SK-N-SH treated with all-trans-retinoic acid at 6 μM for 48 hours (cell line): ENCODE measurements at regions not wholly inside any gene's neighbourhood (a gene's known extent, or its start where the extent isn't known, plus 50 kb on each side); places are given as distances from the start of the nearest gene placed in this dataset.

Source experiments
- CSRNP3 ChIP-seq: fragments of 250-450 bp; sonication (Bioruptor Pico); IDR thresholded peaks from 2 replicates; pipeline ENCODE4 v1.5.1; 2021; ENCODE audit warnings: mild to moderate bottlenecking, moderate library complexity
- OSR1 ChIP-seq: fragments of 250-450 bp; sonication (Bioruptor Pico); IDR thresholded peaks from 2 replicates; pipeline ENCODE4 v1.8.0; 2022; ENCODE audit warnings: moderate library complexity, mild to moderate bottlenecking, inconsistent platforms
- TOX ChIP-seq: fragments of 250-450 bp; sonication (Bioruptor Pico); IDR thresholded peaks from 2 replicates; pipeline ENCODE4 v1.8.0; 2021; ENCODE audit warnings: mild to moderate bottlenecking, moderate library complexity, borderline replicate concordance
- ZFP30 ChIP-seq: fragments of 450-650 bp; formaldehyde crosslinking; IDR thresholded peaks from 2 replicates; pipeline ENCODE4 v1.5.0; 2022; ENCODE audit warnings: mild to moderate bottlenecking, moderate library complexity
- ZNF8 ChIP-seq: fragments of 450-650 bp; formaldehyde crosslinking; IDR thresholded peaks from 2 replicates; pipeline ENCODE4 v1.5.0; 2020; ENCODE audit warnings: mild to moderate bottlenecking, moderate library complexity
- TF ChIP-seq, protein P1 (sequence below): fragments of 250-450 bp; sonication (Bioruptor Pico); IDR thresholded peaks from 2 replicates; pipeline ENCODE4 v1.5.1; 2020; ENCODE audit warnings: low read depth, mild to moderate bottlenecking, moderate library complexity
- TF ChIP-seq, protein P2 (sequence below): fragments of 250-450 bp; sonication (Bioruptor Pico); IDR thresholded peaks from 2 replicates; pipeline ENCODE4 v1.8.0; 2020; ENCODE audit warnings: mild to moderate bottlenecking, moderate library complexity, borderline replicate concordance

DNA sequence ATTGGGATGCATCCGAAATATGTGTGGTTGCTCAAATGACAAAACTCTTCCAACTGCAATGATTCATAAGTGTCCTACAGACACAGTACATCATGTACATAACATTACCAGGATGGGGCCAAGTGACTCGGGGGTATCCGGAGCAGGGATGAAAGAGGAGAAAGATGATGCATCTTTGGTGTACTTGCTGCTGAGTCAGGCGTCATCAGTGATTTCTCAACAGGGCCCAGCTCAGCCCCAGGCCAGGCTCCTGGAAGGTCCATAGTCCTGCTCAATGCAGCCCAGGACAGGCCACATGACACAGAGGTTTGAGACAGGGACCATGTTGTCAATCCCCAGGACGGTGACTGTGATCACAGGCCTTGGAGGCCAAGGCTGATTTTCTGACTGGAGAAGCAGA, 59.3 kb downstream of the GGTLC2 start:
- TF ChIP-seq ZFP30 (CRISPR knock-in tag) (no peak), OSR1 (no peak), CSRNP3 (CRISPR knock-in tag) (no peak), ZNF8 (CRISPR knock-in tag) (no peak), TOX (CRISPR knock-in tag) (no peak)
- TF ChIP-seq, protein P1, sequence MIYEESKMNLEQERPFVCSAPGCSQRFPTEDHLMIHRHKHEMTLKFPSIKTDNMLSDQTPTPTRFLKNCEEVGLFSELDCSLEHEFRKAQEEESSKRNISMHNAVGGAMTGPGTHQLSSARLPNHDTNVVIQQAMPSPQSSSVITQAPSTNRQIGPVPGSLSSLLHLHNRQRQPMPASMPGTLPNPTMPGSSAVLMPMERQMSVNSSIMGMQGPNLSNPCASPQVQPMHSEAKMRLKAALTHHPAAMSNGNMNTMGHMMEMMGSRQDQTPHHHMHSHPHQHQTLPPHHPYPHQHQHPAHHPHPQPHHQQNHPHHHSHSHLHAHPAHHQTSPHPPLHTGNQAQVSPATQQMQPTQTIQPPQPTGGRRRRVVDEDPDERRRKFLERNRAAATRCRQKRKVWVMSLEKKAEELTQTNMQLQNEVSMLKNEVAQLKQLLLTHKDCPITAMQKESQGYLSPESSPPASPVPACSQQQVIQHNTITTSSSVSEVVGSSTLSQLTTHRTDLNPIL (CRISPR knock-in tag): no peak
- TF ChIP-seq, protein P2, sequence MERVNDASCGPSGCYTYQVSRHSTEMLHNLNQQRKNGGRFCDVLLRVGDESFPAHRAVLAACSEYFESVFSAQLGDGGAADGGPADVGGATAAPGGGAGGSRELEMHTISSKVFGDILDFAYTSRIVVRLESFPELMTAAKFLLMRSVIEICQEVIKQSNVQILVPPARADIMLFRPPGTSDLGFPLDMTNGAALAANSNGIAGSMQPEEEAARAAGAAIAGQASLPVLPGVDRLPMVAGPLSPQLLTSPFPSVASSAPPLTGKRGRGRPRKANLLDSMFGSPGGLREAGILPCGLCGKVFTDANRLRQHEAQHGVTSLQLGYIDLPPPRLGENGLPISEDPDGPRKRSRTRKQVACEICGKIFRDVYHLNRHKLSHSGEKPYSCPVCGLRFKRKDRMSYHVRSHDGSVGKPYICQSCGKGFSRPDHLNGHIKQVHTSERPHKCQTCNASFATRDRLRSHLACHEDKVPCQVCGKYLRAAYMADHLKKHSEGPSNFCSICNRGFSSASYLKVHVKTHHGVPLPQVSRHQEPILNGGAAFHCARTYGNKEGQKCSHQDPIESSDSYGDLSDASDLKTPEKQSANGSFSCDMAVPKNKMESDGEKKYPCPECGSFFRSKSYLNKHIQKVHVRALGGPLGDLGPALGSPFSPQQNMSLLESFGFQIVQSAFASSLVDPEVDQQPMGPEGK: no peak
